OCI-LY7 (cell line): ENCODE measurements at regions not wholly inside any gene's neighbourhood (a gene's known extent, or its start where the extent isn't known, plus 50 kb on each side); places are given as distances from the start of the nearest gene placed in this dataset.

Source experiments
- BruUV-seq: library from RNA; stranded (reverse); fragments of 400-500 nt; replicated peaks from 2 replicates; lab custom pipeline; 2021; lab: Mats Ljungman, UMichigan
- CTCF ChIA-PET: fragments of 300-600 bp; sonication (Branson Sonifier 250); formaldehyde crosslinking; loops from one replicate; lab custom pipeline; 2022; ENCODE audit warnings: antibody characterized with exemption; ENCODE audit not compliant: unreplicated experiment; lab: Charles Lee
- POLR2A ChIA-PET: fragments of 300-600 bp; sonication (Branson Sonifier 250); formaldehyde crosslinking; loops from one replicate; lab custom pipeline; 2022; ENCODE audit warnings: antibody characterized with exemption; lab: Charles Lee
- DNase-seq: peaks from one replicate; pipeline ENCODE4 v3.0.0-alpha.2; 2015; ENCODE audit warnings: low spot score
- H2AFZ ChIP-seq: fragments of 200-600 bp; sonication (generic), shearing (Covaris generic); 2 replicates; pipeline ENCODE4 v1.6.1; 2014; ENCODE audit warnings: mild to moderate bottlenecking, antibody characterized with exemption, low read length, moderate library complexity
- H3K27ac ChIP-seq: fragments of 200-600 bp; sonication (generic); 2 replicates; pipeline ENCODE4 v1.5.1; 2014; ENCODE audit warnings: mixed run types, low read depth, mild to moderate bottlenecking, moderate library complexity, low read length, inconsistent platforms; ENCODE audit not compliant: poor library complexity, severe bottlenecking
- H3K36me3 ChIP-seq: fragments of 200-600 bp; sonication (generic); 2 replicates; pipeline ENCODE4 v1.6.1; 2014; ENCODE audit warnings: mild to moderate bottlenecking, antibody characterized with exemption, low read length, moderate library complexity, mixed read lengths; ENCODE audit not compliant: insufficient read depth
- H3K4me1 ChIP-seq: fragments of 200-600 bp; sonication (generic); 2 replicates; pipeline ENCODE4 v1.5.1; 2014; ENCODE audit warnings: mild to moderate bottlenecking, low read length; ENCODE audit not compliant: insufficient read depth, poor library complexity, severe bottlenecking
- H3K4me2 ChIP-seq: fragments of 200-600 bp; sonication (generic); 2 replicates; pipeline ENCODE4 v1.6.1; 2014; ENCODE audit warnings: mild to moderate bottlenecking, low read length
- H3K4me3 ChIP-seq: fragments of 200-600 bp; sonication (generic); 2 replicates; pipeline ENCODE4 v1.5.1; 2014; ENCODE audit warnings: mild to moderate bottlenecking, low read depth, low read length; ENCODE audit not compliant: poor library complexity, severe bottlenecking
- H3K79me2 ChIP-seq: fragments of 200-600 bp; sonication (generic); 2 replicates; pipeline ENCODE4 v1.6.1; 2016; ENCODE audit warnings: low read depth, mild to moderate bottlenecking, low read length, moderate library complexity, mixed read lengths; ENCODE audit not compliant: insufficient read depth
- H3K9me2 ChIP-seq: fragments of 200-600 bp; sonication (generic); 2 replicates; pipeline ENCODE4 v1.6.1; 2016; ENCODE audit warnings: mild to moderate bottlenecking, low read length, mixed read lengths; ENCODE audit not compliant: insufficient read depth
- H3K9me3 ChIP-seq: fragments of 200-600 bp; sonication (generic); 2 replicates; pipeline ENCODE4 v1.6.1; 2014; ENCODE audit warnings: mild to moderate bottlenecking, mixed run types, low read length, mixed read lengths
- H4K20me1 ChIP-seq: fragments of 200-600 bp; sonication (generic); 2 replicates; pipeline ENCODE4 v1.6.1; 2014; ENCODE audit warnings: mild to moderate bottlenecking, antibody characterized with exemption, low read length, moderate library complexity, mixed read lengths; ENCODE audit not compliant: insufficient read depth
- CTCF ChIP-seq: fragments of 200-600 bp; sonication (generic); conservative IDR thresholded peaks from 2 replicates; pipeline ENCODE4 v1.5.1; 2014; ENCODE audit warnings: mild to moderate bottlenecking, antibody characterized with exemption, low read length, moderate library complexity, mixed read lengths
- EZH2phosphoT487 ChIP-seq: fragments of 200-600 bp; sonication (generic); IDR thresholded peaks from 2 replicates; pipeline ENCODE4 v1.6.1; 2018; ENCODE audit warnings: low read depth, borderline replicate concordance, mild to moderate bottlenecking, mixed run types, antibody characterized with exemption, low read length, moderate library complexity, mixed read lengths
- intact Hi-C: fragments of 100-400 bp; cut with micrococcal nuclease; formaldehyde crosslinking; loops from one replicate; pipeline ENCODE4 v1.10.0; 2022; ENCODE audit not compliant: unreplicated experiment

DNA sequence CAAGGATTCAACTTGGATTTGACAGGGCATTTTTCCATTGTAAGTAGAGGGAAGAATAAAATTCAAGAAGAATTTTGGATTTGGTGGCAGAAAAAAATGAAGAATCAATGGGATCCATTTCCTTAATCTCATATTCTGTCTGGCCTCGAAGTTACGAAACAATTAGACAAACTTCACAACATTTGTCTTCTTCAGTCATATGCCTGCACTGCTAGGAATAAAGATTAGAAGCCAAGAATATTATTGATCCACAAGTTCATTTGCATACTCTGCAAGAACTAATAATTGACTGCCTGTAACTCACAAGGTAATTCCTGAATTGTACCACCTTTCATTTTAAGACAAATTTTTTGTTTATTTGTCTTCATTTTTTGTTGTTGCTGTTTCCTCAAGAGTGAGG is 486.2 kb downstream of the HAO1 start:
- TF ChIP-seq EZH2phosphoT487 (no peak), CTCF (no peak)
- no peak overlapping the region for H2AFZ ChIP-seq
- H3K4me2 ChIP-seq: no peak overlapping the region
- no peaks in the 10 kb centered on the region for H4K20me1 ChIP-seq
- H3K9me2 ChIP-seq: no peaks in the 10 kb centered on the region
- H3K27ac ChIP-seq: no peak overlapping the region
- no peaks in the 10 kb centered on the region for H3K79me2 ChIP-seq
- ChIA-PET POLR2A (no interaction called here), CTCF (no interaction called here)
- no peaks in the 10 kb centered on the region for H3K9me3 ChIP-seq
- H3K4me3 ChIP-seq: no peak overlapping the region
- H3K36me3 ChIP-seq: no peaks in the 10 kb centered on the region
- no TSS peak for BruUV-seq
- intact Hi-C loops: no loop called here
- no peak for DNase-seq
- no peaks in the 10 kb centered on the region for H3K4me1 ChIP-seq

DNA sequence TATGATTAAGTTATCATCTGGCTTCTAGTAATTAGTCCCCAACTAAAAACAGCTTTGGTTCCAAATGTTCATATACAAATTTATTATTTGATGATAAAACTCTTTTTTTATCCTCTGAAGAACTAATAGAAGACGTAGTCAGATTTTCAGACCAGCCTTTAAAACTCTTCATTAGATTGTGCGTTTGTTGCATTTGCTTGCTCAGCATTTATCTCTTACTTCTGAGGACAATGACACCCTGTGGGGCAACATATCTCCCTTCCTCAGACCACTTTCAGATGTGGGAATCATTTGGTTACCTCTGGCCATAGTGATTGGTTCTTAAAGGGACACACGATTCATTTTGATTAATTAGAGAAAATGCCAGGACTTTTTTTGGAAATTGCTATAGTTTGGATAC is 481.8 kb downstream of the HAO1 start:
- Histone ChIP-seq H3K4me3 (no peak overlapping the region), H4K20me1 (no peaks in the 10 kb centered on the region), H3K27ac (no peak overlapping the region), H3K4me1 (no peaks in the 10 kb centered on the region), H3K36me3 (no peaks in the 10 kb centered on the region), H3K9me3 (no peaks in the 10 kb centered on the region), H3K9me2 (no peaks in the 10 kb centered on the region), H3K4me2 (no peak overlapping the region), H3K79me2 (no peaks in the 10 kb centered on the region), H2AFZ (no peak overlapping the region)
- ChIA-PET CTCF (no interaction called here), POLR2A (no interaction called here)
- intact Hi-C loops: no loop called here
- DNase-seq: no peak
- TF ChIP-seq CTCF (no peak), EZH2phosphoT487 (no peak)
- BruUV-seq: no TSS peak

DNA sequence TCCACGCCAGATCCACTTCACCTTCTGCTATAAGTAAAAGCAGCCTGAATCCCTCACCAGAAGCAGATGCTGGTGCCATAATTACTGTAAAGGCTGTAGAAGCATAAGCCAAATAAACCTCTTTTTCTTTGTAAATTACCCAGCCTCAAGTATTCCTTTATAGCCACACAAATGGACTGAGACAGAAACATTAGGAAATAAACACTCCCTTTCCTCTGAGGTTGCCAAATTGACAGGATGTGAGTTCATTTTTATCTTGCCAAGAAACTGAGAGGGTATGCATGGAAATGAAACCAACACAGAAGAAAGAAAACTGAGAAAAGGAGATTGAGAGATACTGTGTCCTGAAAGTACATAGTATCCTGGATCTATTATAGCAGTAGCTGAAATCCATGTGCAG is 481.2 kb downstream of the HAO1 start:
- intact Hi-C loops: no loop called here
- CTCF ChIA-PET: no interaction called here
- BruUV-seq: no TSS peak

More for the DNA sequence above, 481.2 kb downstream of the HAO1 start:
- Histone ChIP-seq H4K20me1 (no peaks in the 10 kb centered on the region), H2AFZ (no peak overlapping the region), H3K79me2 (no peaks in the 10 kb centered on the region), H3K9me3 (no peaks in the 10 kb centered on the region), H3K36me3 (no peaks in the 10 kb centered on the region), H3K4me2 (no peak overlapping the region), H3K4me3 (no peak overlapping the region), H3K27ac (no peak overlapping the region), H3K4me1 (no peaks in the 10 kb centered on the region), H3K9me2 (no peaks in the 10 kb centered on the region)
- TF ChIP-seq EZH2phosphoT487 (no peak), CTCF (no peak)
- no peak for DNase-seq
- POLR2A ChIA-PET: interaction anchor here (1.3 kb wide), 1 partner anchor 33 kb away, joined by 3 read pairs; no protein-coding TSS in a partner anchor
